Epithelial cell of proximal tubule (primary cell): ENCODE measurements at regions not wholly inside any gene's neighbourhood (a gene's known extent, or its start where the extent isn't known, plus 50 kb on each side); places are given as distances from the start of the nearest gene placed in this dataset.

ENCODE experiments used
- DNase-seq: peaks from one replicate; pipeline ENCODE4 v3.0.0-alpha.2; 2011; ENCODE audit warnings: low read depth
- H3K4me3 ChIP-seq: 2 replicates; pipeline ENCODE4 v1.5.1; 2011; ENCODE audit warnings: low read depth, mild to moderate bottlenecking, low read length
- TF ChIP-seq, protein P1 (sequence below): conservative IDR thresholded peaks from 2 replicates; pipeline ENCODE4 v1.5.1; 2012; ENCODE audit warnings: low read depth, mild to moderate bottlenecking, low read length

DNA sequence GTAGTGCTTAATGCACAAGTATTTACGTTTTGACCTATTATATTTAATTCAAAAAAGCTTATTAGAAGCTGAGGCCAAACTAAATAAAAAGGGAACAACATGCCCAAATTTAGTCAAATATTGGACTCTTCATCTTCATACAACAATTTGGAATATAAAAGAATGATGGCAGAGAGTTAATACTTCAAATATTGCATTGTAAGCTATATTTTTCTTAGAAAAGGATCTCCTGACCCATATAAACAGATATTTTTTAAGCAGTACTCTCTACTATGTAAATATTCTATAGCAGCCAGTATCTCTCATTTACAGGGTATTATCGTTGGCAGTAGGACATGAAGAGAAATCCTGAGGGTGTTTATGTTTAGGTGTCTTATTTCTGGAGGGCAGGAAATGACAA, 531.2 kb downstream of the NYAP2 start:
- no peak overlapping the region for H3K4me3 ChIP-seq
- no peak for DNase-seq
- TF ChIP-seq, protein P1, sequence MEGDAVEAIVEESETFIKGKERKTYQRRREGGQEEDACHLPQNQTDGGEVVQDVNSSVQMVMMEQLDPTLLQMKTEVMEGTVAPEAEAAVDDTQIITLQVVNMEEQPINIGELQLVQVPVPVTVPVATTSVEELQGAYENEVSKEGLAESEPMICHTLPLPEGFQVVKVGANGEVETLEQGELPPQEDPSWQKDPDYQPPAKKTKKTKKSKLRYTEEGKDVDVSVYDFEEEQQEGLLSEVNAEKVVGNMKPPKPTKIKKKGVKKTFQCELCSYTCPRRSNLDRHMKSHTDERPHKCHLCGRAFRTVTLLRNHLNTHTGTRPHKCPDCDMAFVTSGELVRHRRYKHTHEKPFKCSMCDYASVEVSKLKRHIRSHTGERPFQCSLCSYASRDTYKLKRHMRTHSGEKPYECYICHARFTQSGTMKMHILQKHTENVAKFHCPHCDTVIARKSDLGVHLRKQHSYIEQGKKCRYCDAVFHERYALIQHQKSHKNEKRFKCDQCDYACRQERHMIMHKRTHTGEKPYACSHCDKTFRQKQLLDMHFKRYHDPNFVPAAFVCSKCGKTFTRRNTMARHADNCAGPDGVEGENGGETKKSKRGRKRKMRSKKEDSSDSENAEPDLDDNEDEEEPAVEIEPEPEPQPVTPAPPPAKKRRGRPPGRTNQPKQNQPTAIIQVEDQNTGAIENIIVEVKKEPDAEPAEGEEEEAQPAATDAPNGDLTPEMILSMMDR: no peak

DNA sequence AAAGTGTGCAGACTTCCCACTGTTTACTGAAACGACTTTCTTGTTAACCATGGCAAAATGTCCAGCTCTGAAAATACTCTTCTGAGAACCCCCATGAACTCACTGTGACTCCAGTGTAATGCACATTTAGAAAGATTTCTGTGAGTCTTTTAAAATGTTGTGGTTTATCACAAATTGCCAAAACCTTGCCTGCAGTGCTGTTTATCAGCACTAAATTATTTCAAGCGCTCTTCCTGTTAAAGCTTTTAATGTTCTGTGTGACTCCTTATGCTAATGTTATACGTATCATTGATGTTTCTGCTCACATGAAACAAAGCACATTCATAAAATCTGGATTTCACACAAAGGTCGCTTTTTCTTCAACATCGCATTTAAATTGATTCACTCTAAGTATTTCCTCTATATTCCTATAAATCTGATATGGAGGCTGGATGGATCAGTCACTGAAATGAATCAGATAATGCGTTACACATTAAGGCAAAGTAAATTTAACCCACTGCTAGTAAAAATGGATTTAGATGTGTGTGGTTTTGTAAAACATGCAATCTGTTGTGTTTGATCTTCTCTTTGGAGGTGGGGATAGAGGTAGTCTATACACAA, 521.2 kb downstream of the NYAP2 start:
- DNase-seq: no peak
- no peak overlapping the region for H3K4me3 ChIP-seq
- TF ChIP-seq, protein P1: no peak

DNA sequence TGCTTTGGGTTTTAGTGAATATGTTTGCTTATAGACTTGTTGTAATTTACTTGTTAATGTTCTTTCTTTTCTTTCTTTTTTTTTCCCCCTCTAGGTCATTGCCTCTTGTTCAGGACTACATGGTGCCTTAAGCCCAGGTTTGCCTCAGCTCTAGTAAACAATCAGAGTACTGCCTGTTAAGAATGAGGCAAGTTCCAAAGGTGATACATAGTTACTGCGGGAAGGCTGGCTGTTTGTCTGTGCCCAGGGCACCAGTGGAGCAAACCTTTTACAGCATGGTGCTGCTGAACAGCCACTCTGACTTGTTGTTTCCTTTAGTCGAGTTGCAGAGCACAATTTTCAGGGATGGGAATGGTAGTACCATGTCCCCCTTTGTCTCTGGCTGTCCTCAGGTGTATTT, 517.2 kb downstream of the NYAP2 start:
- H3K4me3 ChIP-seq: no peak overlapping the region
- no peak for DNase-seq
- TF ChIP-seq, protein P1: no peak

DNA sequence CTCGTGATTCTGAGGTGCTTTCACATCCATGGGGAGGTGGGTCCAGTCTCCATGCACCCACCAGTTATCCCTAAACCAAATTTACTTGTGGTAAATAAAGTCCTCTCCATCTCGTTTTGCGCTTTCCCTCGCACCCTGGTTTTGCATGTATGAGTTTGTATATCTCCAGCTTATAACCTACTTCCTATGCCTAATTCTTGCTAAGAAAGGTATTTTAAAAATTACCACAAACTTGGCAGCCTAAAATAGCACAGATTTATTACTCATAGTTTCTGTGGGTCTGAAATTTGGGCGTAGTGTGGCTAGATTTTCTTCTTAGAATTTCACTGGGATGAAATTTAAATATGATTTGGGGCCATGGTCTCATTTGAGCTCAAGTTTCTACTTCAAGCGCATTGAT, 511.5 kb downstream of the NYAP2 start:
- TF ChIP-seq, protein P1: no peak
- no peak overlapping the region for H3K4me3 ChIP-seq
- no peak for DNase-seq

DNA sequence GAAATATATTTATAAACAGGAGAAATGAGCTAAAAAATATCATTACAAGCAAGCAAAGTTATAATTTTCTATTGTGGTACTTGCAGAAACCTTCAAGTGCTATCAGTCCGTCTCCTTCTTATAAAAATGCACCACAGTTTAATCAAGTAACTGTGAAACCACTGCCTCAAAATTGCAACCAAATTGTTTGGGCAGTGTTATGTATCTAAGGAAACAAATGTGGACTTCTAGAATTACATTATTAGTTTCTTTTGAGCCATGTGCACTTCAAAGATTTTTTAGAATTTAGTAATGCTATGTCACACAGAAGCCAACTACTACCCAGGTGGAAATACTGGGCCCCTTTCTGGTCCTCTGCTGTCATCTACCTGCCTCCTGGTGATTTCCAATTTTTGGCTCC, 495.6 kb downstream of the NYAP2 start:
- TF ChIP-seq, protein P1: no peak
- DNase-seq: no peak
- H3K4me3 ChIP-seq: no peak overlapping the region

DNA sequence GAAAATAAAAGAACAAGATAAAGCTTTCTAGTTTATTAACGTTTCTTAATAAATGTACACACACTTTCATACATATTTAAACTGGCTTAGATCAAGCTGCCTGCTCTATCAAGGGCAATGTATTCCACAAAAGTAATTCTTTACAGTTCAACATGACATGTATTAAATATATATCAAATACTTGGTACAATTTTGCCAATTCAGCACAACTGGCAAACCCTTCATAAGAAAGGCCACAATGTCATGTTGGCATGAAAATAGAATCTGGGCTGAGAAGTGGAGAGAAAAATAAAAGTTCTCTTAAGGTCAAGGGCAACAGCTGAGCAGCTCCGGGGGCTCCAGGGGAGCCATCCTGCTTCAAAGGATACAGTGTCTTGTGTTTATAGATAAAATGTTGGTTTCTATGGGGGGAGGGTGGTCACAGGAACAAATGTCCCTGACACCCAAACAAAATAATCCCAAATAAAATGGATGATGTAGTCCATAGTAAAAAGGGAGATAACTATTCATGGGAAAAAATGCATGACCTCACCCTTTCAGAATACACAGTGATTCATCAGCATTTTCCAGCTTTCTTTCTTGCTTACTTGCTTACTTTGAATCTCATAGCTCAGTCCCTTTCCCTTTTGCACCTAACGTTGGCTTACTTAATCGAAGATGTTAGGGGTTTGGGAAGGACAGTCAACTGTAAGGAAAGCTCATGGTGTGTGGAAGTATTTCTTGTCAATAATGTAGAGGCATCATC, 494.9 kb downstream of the NYAP2 start:
- H3K4me3 ChIP-seq: no peak overlapping the region
- TF ChIP-seq, protein P1: no peak
- peak; percentile 71 for DNase-seq

DNA sequence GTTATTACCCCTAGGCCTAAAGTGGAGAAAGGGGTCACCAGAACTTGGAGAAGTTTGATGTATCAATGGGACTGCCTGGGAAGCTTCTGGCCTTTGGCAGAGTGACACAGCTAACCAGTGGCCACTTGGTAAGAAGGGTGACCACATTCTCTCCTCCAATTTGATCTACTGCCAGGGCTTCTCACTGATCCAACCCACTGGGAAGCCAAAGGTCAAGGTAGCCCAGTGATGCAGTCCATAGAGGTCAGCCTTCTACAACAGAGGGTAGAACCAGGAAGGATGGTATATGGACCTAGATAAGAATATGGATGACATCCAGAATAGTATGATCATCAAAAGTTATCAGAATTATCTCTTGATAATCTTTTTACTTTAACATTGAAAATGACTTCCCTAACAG, 493.6 kb downstream of the NYAP2 start:
- TF ChIP-seq, protein P1: no peak
- H3K4me3 ChIP-seq: no peak overlapping the region
- no peak for DNase-seq
